ENCODE measurements at regions not wholly inside any gene's neighbourhood (a gene's known extent, or its start where the extent isn't known, plus 50 kb on each side); places are given as distances from the start of the nearest gene placed in this dataset.

- DNase-seq (no peak), ATAC-seq (ENCODE audit: low read depth in 2 of 2) (no peak)
- no peaks in the 10 kb centered on the region for H3K27me3 Mint-ChIP-seq
- H3K36me3 Mint-ChIP-seq, result no peaks in the 10 kb centered on the region
- Histone ChIP-seq H3K9me3 (ENCODE audit: control insufficient read depth in 2 of 2, low read length in 2 of 2) (no peaks in the 10 kb centered on the region), H3K27ac (ENCODE audit: insufficient read depth, low read length, poor library complexity, severe bottlenecking) (no peak overlapping the region), H3K4me3 (ENCODE audit: low read depth, low read length) (no peak overlapping the region), H3K36me3 (ENCODE audit: control insufficient read depth, insufficient read depth, low read length) (no peaks in the 10 kb centered on the region), H3K4me1 (ENCODE audit: control insufficient read depth, insufficient read depth, low read length, poor library complexity, severe bottlenecking) (no peaks in the 10 kb centered on the region), H3K27me3 (ENCODE audit: control insufficient read depth, insufficient read depth, low read length) (no peaks in the 10 kb centered on the region)
- H3K9me3 Mint-ChIP-seq, result peaks cover 0 to 4% (median 0%) of the 10 kb centered on the region in 7 donors
- H3K4me1 Mint-ChIP-seq, result no peaks in the 10 kb centered on the region
- H3K27ac Mint-ChIP-seq, result no peak overlapping the region
- H3K4me3 Mint-ChIP-seq, result no peak overlapping the region
Observed at GRCh38 chr1:30415171-30415940, 308.0 kb downstream of the MATN1 start.

GRCh38 chr1:30414851-30415165 is 308.6 kb downstream of the MATN1 start:
- no peak for ATAC-seq (ENCODE audit: low read depth in 2 of 2)

GRCh38 chr1:30414086-30414850 is 309.1 kb downstream of the MATN1 start:
- no peaks in the 10 kb centered on the region for H3K9me3 ChIP-seq (ENCODE audit: control insufficient read depth in 2 of 2, low read length in 2 of 2)
- H3K4me3 ChIP-seq (ENCODE audit: low read depth, low read length), result no peak overlapping the region
- Mint-ChIP-seq H3K27ac (no peak overlapping the region), H3K9me3 (peaks cover 0 to 4% (median 0%) of the 10 kb centered on the region in 7 donors), H3K4me1 (no peaks in the 10 kb centered on the region), H3K27me3 (no peaks in the 10 kb centered on the region), H3K36me3 (no peaks in the 10 kb centered on the region), H3K4me3 (no peak overlapping the region)
- no peak for DNase-seq
- H3K27ac ChIP-seq (ENCODE audit: insufficient read depth, low read length, poor library complexity, severe bottlenecking), result no peak overlapping the region
- no peaks in the 10 kb centered on the region for H3K36me3 ChIP-seq (ENCODE audit: control insufficient read depth, insufficient read depth, low read length)
- no peaks in the 10 kb centered on the region for H3K27me3 ChIP-seq (ENCODE audit: control insufficient read depth, insufficient read depth, low read length)
- ATAC-seq (ENCODE audit: low read depth in 2 of 2), result no peak
- H3K4me1 ChIP-seq (ENCODE audit: control insufficient read depth, insufficient read depth, low read length, poor library complexity, severe bottlenecking), result no peaks in the 10 kb centered on the region

More at GRCh38 chr1:30414851-30415165, 308.6 kb downstream of the MATN1 start:
- DNase-seq, result no peak
- no peak overlapping the region for H3K4me3 ChIP-seq (ENCODE audit: low read depth, low read length)
- H3K27me3 Mint-ChIP-seq, result no peaks in the 10 kb centered on the region
- H3K27ac ChIP-seq (ENCODE audit: insufficient read depth, low read length, poor library complexity, severe bottlenecking), result no peak overlapping the region
- no peaks in the 10 kb centered on the region for H3K4me1 ChIP-seq (ENCODE audit: control insufficient read depth, insufficient read depth, low read length, poor library complexity, severe bottlenecking)
- no peak overlapping the region for H3K4me3 Mint-ChIP-seq
- no peaks in the 10 kb centered on the region for H3K9me3 ChIP-seq (ENCODE audit: control insufficient read depth in 2 of 2, low read length in 2 of 2)
- H3K36me3 ChIP-seq (ENCODE audit: control insufficient read depth, insufficient read depth, low read length), result no peaks in the 10 kb centered on the region
- peaks cover 0 to 4% (median 0%) of the 10 kb centered on the region in 7 donors for H3K9me3 Mint-ChIP-seq
- H3K27ac Mint-ChIP-seq, result no peak overlapping the region
- H3K27me3 ChIP-seq (ENCODE audit: control insufficient read depth, insufficient read depth, low read length), result no peaks in the 10 kb centered on the region
- H3K36me3 Mint-ChIP-seq, result no peaks in the 10 kb centered on the region
- no peaks in the 10 kb centered on the region for H3K4me1 Mint-ChIP-seq

GRCh38 chr1:30413606-30414005 is 309.8 kb downstream of the MATN1 start:
- no peak for ATAC-seq (ENCODE audit: low read depth in 2 of 2)
- H3K9me3 Mint-ChIP-seq, result peaks cover 0 to 4% (median 0%) of the 10 kb centered on the region in 7 donors
- H3K4me3 Mint-ChIP-seq, result no peak overlapping the region
- H3K27me3 Mint-ChIP-seq, result no peaks in the 10 kb centered on the region
- DNase-seq, result no peak
- Histone ChIP-seq H3K4me1 (ENCODE audit: control insufficient read depth, insufficient read depth, low read length, poor library complexity, severe bottlenecking) (no peaks in the 10 kb centered on the region), H3K27me3 (ENCODE audit: control insufficient read depth, insufficient read depth, low read length) (no peaks in the 10 kb centered on the region), H3K27ac (ENCODE audit: insufficient read depth, low read length, poor library complexity, severe bottlenecking) (no peak overlapping the region), H3K4me3 (ENCODE audit: low read depth, low read length) (no peak overlapping the region), H3K36me3 (ENCODE audit: control insufficient read depth, insufficient read depth, low read length) (no peaks in the 10 kb centered on the region), H3K9me3 (ENCODE audit: control insufficient read depth in 2 of 2, low read length in 2 of 2) (no peaks in the 10 kb centered on the region)
- no peaks in the 10 kb centered on the region for H3K36me3 Mint-ChIP-seq
- H3K27ac Mint-ChIP-seq, result no peak overlapping the region
- H3K4me1 Mint-ChIP-seq, result no peaks in the 10 kb centered on the region

- Histone ChIP-seq H3K27me3 (ENCODE audit: control insufficient read depth, insufficient read depth, low read length) (no peaks in the 10 kb centered on the region), H3K4me3 (ENCODE audit: low read depth, low read length) (no peak overlapping the region), H3K4me1 (ENCODE audit: control insufficient read depth, insufficient read depth, low read length, poor library complexity, severe bottlenecking) (no peaks in the 10 kb centered on the region), H3K9me3 (ENCODE audit: control insufficient read depth in 2 of 2, low read length in 2 of 2) (no peaks in the 10 kb centered on the region), H3K36me3 (ENCODE audit: control insufficient read depth, insufficient read depth, low read length) (no peaks in the 10 kb centered on the region), H3K27ac (ENCODE audit: insufficient read depth, low read length, poor library complexity, severe bottlenecking) (no peak overlapping the region)
- Mint-ChIP-seq H3K4me3 (no peak overlapping the region), H3K27ac (no peak overlapping the region), H3K9me3 (peaks cover 0 to 4% (median 0%) of the 10 kb centered on the region in 7 donors), H3K36me3 (no peaks in the 10 kb centered on the region), H3K27me3 (no peaks in the 10 kb centered on the region), H3K4me1 (no peaks in the 10 kb centered on the region)
- no peak for DNase-seq
- ATAC-seq (ENCODE audit: low read depth in 2 of 2), result no peak
Observed at GRCh38 chr1:30413111-30413440, 310.3 kb downstream of the MATN1 start.

DNA sequence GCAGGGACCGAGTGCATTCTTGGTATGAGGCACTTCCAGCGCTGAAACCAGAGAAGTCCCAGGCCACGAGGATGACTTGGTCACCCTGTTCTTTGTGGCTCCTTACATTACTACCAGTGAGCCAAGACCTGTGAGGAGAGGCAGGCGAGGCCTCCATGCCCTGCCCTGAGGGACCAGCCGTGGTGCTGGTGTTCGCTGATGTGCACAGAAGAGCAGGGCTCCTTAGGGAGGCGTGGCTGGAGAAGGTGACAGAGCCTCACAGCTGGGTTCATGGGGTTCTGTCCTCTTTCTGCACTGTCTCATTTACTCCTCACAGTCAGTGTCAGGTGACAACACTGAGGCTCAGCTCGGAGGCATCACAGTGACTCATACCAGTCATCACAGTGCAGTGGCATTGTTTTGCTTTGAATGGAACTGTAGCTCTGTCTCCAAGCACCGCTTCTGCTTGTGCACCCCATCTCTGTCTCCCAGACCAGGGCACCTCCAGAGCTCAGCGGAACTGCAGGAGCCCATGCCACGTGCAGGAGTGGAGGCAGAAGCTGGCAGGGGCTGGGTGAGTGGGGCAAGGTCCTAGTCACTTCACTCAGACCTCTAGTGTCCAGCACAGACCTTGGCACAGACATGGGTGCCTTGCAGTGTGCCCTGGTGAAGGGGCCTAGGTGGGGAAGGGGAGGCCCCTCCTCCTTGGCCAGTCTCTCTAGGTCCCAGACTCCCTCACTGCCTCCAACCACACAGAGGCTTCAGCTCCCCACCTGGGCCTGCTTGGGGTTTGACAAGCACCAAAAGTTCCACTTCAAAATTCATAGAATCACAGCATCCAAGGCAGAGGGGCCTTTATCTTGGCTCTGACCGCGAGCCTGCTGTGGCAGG is 310.9 kb downstream of the MATN1 start:
- Mint-ChIP-seq H3K4me3 (no peak overlapping the region), H3K27me3 (no peaks in the 10 kb centered on the region), H3K9me3 (peaks cover 0 to 4% (median 0%) of the 10 kb centered on the region in 7 donors), H3K4me1 (no peaks in the 10 kb centered on the region), H3K27ac (no peak overlapping the region), H3K36me3 (no peaks in the 10 kb centered on the region)
- Histone ChIP-seq H3K27ac (ENCODE audit: insufficient read depth, low read length, poor library complexity, severe bottlenecking) (no peak overlapping the region), H3K27me3 (ENCODE audit: control insufficient read depth, insufficient read depth, low read length) (no peaks in the 10 kb centered on the region), H3K36me3 (ENCODE audit: control insufficient read depth, insufficient read depth, low read length) (no peaks in the 10 kb centered on the region), H3K4me3 (ENCODE audit: low read depth, low read length) (no peak overlapping the region), H3K4me1 (ENCODE audit: control insufficient read depth, insufficient read depth, low read length, poor library complexity, severe bottlenecking) (no peaks in the 10 kb centered on the region), H3K9me3 (ENCODE audit: control insufficient read depth in 2 of 2, low read length in 2 of 2) (no peaks in the 10 kb centered on the region)
- no peak for ATAC-seq (ENCODE audit: low read depth in 2 of 2)
- DNase-seq, result no peak

DNA sequence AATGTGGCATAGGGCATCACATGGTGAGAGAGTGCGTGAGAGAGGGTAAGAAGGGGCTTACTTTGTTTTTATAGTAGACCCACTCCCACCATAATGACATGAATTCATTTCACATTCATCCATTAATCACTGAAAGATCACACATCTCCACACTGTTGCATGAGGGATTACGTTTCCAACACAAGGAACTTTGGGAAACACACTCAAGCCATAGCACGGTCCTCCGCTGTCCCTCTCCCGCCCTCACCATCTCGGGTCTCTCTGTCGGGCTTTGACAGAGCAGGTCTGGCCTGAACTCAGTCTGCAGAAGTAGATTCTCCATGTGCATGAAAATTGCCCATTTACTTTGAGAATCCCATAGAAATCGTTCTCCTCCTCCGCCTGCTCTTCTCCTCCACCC is 312.2 kb downstream of the MATN1 start:
- DNase-seq, result no peak
- H3K36me3 Mint-ChIP-seq, result no peaks in the 10 kb centered on the region
- no peak overlapping the region for H3K4me3 Mint-ChIP-seq

More for the DNA sequence above, 312.2 kb downstream of the MATN1 start:
- ATAC-seq (ENCODE audit: low read depth in 2 of 2), result no peak
- no peaks in the 10 kb centered on the region for H3K27me3 Mint-ChIP-seq
- Histone ChIP-seq H3K27me3 (ENCODE audit: control insufficient read depth, insufficient read depth, low read length) (no peaks in the 10 kb centered on the region), H3K36me3 (ENCODE audit: control insufficient read depth, insufficient read depth, low read length) (no peaks in the 10 kb centered on the region), H3K9me3 (ENCODE audit: control insufficient read depth in 2 of 2, low read length in 2 of 2) (no peaks in the 10 kb centered on the region), H3K27ac (ENCODE audit: insufficient read depth, low read length, poor library complexity, severe bottlenecking) (no peak overlapping the region), H3K4me1 (ENCODE audit: control insufficient read depth, insufficient read depth, low read length, poor library complexity, severe bottlenecking) (no peaks in the 10 kb centered on the region), H3K4me3 (ENCODE audit: low read depth, low read length) (no peak overlapping the region)
- H3K9me3 Mint-ChIP-seq, result peaks cover 0 to 4% (median 0%) of the 10 kb centered on the region in 7 donors
- no peaks in the 10 kb centered on the region for H3K4me1 Mint-ChIP-seq
- H3K27ac Mint-ChIP-seq, result no peak overlapping the region
